ENCODE measurements at regions not wholly inside any gene's neighbourhood (a gene's known extent, or its start where the extent isn't known, plus 50 kb on each side); places are given as distances from the start of the nearest gene placed in this dataset.

DNA sequence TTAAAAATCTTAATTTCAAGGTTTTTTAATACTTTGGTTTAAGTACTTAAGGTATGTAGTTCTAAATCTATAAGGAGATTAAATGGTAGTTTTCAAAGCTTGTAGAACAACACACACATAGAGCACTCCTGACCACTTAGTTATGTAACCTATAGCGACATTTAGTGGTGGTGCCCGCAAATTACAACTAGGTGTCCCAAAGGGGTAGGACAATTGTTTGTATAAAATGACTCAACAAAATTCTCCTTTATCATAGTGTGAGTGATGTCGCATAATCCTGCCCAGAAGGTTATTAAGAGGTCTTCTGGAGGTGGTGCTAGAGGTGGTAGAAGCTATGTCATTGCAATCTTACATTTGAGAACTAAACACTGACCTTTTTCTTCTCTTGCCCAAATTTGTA is 373.0 kb upstream of the RASGEF1B start (continued):
- no peak for TF ChIP-seq SIN3A (conservative IDR thresholded peaks at IDR 0.05 in 1 of 2, IDR thresholded peaks at IDR 0.05 in 1 of 2; ENCODE audit: low read depth in 1 of 2, low read length in 2 of 2)

All from H1 (cell line).